ENCODE measurements at regions not wholly inside any gene's neighbourhood (a gene's known extent, or its start where the extent isn't known, plus 50 kb on each side); places are given as distances from the start of the nearest gene placed in this dataset.
"Not testable (repeated sequence)": the region's sequence is repeated elsewhere in the genome, so short reads cannot be mapped to it uniquely, and the experiment has no call there.

DNA sequence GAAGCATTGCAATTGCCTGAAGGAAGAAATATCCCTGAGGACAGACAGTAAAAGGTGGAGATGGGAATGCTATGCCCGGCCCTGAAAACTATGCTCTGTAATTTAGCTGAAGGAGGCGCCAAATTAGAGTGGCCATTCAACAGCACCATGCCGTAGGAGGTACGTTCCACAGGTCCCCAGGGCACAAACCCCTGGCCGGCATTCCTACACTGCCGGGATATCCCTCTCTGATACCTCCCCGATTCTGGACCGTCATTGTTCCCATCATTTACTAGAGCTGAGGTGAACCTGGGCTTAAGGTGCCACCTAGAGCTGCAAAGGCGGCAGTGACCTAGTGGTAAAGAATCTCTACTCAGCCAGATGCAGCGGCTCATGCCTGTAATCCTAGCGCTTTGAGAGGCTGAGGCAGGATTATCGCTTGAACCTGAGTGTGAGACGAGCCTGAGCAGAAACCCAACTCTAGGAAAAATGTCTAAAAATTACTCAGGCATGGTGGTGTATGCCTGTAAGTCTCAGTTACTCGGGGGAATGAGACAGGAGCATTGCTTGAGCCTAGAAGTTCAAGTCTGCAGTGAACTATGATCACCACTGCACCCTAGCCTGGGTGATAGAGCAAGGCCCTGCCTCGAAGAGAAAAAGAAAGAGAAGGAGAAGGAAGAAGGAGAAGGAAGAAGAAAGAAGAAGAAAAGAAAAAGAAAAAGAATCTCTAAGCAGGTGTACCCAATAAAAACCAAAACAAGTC, 53.0 kb upstream of the TNKS2 start:
- ATAC-seq (ENCODE audit: low read depth in 2 of 2) = no peak
- no peak overlapping the region for H3K4me3 Mint-ChIP-seq
- H3K27ac Mint-ChIP-seq = peak overlapping the region in 2 of 6 donors; percentile 48 to 86
- H3K4me1 Mint-ChIP-seq = no peaks in the 10 kb centered on the region
- H3K9me3 Mint-ChIP-seq = peaks cover 0 to 12% (median 4%) of the 10 kb centered on the region in 7 donors
- DNase-seq = no peak
- peaks cover 23 to 53% (median 48%) of the 10 kb centered on the region in 3 donors for H3K27me3 Mint-ChIP-seq
- peaks cover 3 to 14% of the 10 kb centered on the region in 2 donors for H3K36me3 Mint-ChIP-seq

- peaks cover 0 to 12% (median 5%) of the 10 kb centered on the region in 7 donors for H3K9me3 Mint-ChIP-seq
- H3K4me3 Mint-ChIP-seq = no peak overlapping the region
- no peak overlapping the region for H3K27ac Mint-ChIP-seq
- ATAC-seq (ENCODE audit: low read depth in 2 of 2) = no peak
- peaks cover 3 to 14% of the 10 kb centered on the region in 2 donors for H3K36me3 Mint-ChIP-seq
- DNase-seq = no peak
- peaks cover 36 to 71% (median 65%) of the 10 kb centered on the region in 3 donors for H3K27me3 Mint-ChIP-seq
- H3K4me1 Mint-ChIP-seq = no peaks in the 10 kb centered on the region
Measured at GRCh38 chr10:91743465-91743864, 54.8 kb upstream of the TNKS2 start.

DNA sequence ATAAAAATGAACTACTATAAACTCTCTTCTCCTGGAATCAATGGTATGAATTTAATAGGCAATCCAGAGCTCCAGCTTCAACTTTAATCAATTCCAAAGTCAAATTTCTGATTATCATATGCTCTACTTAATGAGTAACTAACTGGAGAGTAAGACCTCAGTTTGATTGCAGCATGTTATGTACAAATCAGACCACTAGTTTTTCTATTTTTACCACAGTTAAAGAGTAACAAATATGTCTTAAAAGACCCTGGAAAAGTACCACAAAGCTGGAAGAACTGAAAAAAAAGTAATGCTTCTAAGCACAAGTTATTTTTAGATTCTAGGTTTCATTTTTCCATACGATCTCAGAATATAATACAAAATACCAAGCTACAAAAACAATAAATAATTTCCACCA, 56.0 kb upstream of the TNKS2 start:
- Mint-ChIP-seq H3K27me3 (peaks cover 49 to 83% (median 78%) of the 10 kb centered on the region in 3 donors), H3K4me3 (no peak overlapping the region), H3K27ac (no peak overlapping the region), H3K9me3 (peaks cover 0 to 12% (median 5%) of the 10 kb centered on the region in 7 donors), H3K4me1 (no peaks in the 10 kb centered on the region), H3K36me3 (peaks cover 3 to 14% of the 10 kb centered on the region in 2 donors)
- ATAC-seq (ENCODE audit: low read depth in 2 of 2) = no peak
- DNase-seq = no peak

- H3K36me3 Mint-ChIP-seq = peaks cover 3 to 12% of the 10 kb centered on the region in 2 donors
- peaks cover 0 to 11% (median 4%) of the 10 kb centered on the region in 7 donors for H3K9me3 Mint-ChIP-seq
- H3K4me3 Mint-ChIP-seq = no peak overlapping the region
- no peak for DNase-seq
- H3K4me1 Mint-ChIP-seq = no peaks in the 10 kb centered on the region
- H3K27me3 Mint-ChIP-seq = peaks cover 53 to 89% (median 85%) of the 10 kb centered on the region in 3 donors
- no peak for ATAC-seq (ENCODE audit: low read depth in 2 of 2)
- H3K27ac Mint-ChIP-seq = no peak overlapping the region
Measured at GRCh38 chr10:91741356-91741755, 56.9 kb upstream of the TNKS2 start.

DNA sequence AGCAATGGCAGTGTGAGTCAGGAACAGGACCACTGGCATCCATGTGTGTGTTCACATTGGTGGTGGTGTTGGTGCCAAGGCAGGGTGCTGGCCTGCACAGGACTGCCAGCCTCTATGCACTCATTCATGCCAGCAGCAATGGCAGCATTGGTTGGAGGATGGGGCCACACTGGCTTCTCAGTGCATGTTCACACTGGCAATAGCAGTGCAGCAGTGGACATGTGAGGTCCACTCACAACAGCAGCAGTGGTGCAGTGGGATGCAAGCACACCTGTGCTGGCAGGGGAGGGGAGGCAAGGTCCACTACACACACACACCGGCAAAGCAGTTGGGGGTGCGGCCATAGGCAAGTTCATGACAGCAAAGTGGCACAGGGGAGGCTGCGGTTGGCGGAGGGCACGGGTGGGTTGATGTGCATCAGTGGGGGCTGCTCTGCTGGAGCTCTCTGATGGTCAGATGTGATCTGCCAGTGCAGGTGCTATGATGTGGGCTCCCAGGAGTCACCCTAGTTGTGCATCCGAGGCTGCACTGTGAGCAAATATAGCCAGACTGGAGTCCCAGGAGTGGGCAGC, 57.8 kb upstream of the TNKS2 start:
- H3K4me1 Mint-ChIP-seq = no peaks in the 10 kb centered on the region
- peaks cover 2 to 3% of the 10 kb centered on the region in 2 donors for H3K36me3 Mint-ChIP-seq
- ATAC-seq (ENCODE audit: low read depth in 2 of 2) = no peak
- H3K27ac Mint-ChIP-seq = no peak overlapping the region
- no peak overlapping the region for H3K4me3 Mint-ChIP-seq
- H3K27me3 Mint-ChIP-seq = peaks cover 45 to 89% (median 85%) of the 10 kb centered on the region in 3 donors
- peaks cover 0 to 6% (median 2%) of the 10 kb centered on the region in 7 donors for H3K9me3 Mint-ChIP-seq
- no peak for DNase-seq

- not testable (repeated sequence) for H3K27ac Mint-ChIP-seq; DNase-seq; H3K4me3 Mint-ChIP-seq; ATAC-seq (ENCODE audit: low read depth in 2 of 2); H3K4me1 Mint-ChIP-seq; H3K36me3 Mint-ChIP-seq
- H3K27me3 Mint-ChIP-seq = peaks cover 7 to 52% (median 23%) of the 10 kb centered on the region in 3 donors
- H3K9me3 Mint-ChIP-seq = peaks cover 4 to 30% (median 14%) of the 10 kb centered on the region in 7 donors
Measured at GRCh38 chr10:91732265-91732664, 66.0 kb upstream of the TNKS2 start.

DNA sequence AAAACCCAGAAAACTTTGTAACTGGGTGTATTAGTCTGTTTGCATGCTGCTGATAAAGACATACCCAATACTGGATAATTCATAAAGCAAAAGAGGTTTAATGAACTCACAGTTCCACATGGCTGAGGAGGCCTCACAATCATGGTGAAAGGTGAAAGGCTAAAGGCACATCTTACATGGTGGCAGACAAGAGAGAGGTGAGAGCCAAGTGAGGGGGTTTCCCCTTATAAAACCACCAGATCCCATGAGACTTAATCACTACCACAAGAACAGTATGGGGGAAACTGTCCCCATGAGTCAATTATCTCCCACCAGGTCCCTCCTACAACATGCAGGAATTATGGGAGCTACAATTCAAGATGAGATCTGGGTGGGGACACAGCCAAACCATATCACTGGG, 68.9 kb upstream of the TNKS2 start:
- H3K4me3 Mint-ChIP-seq; ATAC-seq (ENCODE audit: low read depth in 2 of 2); H3K36me3 Mint-ChIP-seq; H3K27ac Mint-ChIP-seq; DNase-seq; H3K4me1 Mint-ChIP-seq: not testable (repeated sequence)
- H3K27me3 Mint-ChIP-seq = peaks cover 0 to 23% (median 6%) of the 10 kb centered on the region in 3 donors
- peaks cover 4 to 30% (median 14%) of the 10 kb centered on the region in 7 donors for H3K9me3 Mint-ChIP-seq

DNA sequence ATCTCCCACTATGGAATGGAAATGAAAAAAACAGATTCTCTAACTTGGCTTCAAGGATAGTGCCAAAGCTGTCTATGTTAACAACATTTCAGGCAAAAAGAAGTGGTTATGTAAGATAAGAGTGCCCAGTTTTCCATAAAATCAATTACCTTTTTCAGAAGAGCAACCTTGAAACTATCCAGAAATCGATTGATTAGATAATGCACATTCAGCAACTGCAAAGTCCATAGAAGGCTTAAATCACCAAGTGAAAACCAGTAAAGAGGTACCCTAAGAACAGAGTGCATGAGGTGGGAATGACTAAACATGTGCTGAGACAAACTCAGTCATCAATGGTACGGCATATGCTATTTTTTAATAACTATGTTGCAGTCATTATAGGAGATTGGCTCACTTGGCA, 71.9 kb upstream of the TNKS2 start:
- Mint-ChIP-seq H3K9me3 (peaks cover 3 to 30% (median 10%) of the 10 kb centered on the region in 7 donors), H3K4me1 (no peaks in the 10 kb centered on the region), H3K27ac (no peak overlapping the region), H3K27me3 (peaks cover 0 to 7% (median 6%) of the 10 kb centered on the region in 3 donors), H3K4me3 (no peak overlapping the region), H3K36me3 (no peaks in the 10 kb centered on the region)
- ATAC-seq (ENCODE audit: low read depth in 2 of 2) (no peak), DNase-seq (no peak)

DNA sequence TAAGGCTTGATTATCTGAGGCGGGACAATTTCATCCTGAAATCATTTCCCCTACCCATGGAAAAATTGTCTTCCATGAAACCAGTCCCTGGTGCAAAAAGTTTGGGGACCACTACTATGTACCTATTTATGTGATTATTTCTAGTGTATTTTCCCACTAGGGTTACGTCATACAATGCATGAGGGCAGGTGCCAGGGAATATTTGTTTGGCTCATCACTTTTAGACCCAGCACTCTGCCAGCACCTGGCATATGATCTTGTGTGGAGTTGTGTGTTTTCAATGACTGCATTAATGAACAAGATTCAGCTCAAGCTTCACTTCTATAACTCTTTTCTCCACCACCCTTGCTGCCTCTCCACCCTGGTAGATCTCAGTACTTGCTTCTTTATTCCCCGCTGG, 73.3 kb upstream of the TNKS2 start:
- H3K27me3 Mint-ChIP-seq = peaks cover 0 to 12% (median 6%) of the 10 kb centered on the region in 3 donors
- no peak for ATAC-seq (ENCODE audit: low read depth in 2 of 2)

DNA sequence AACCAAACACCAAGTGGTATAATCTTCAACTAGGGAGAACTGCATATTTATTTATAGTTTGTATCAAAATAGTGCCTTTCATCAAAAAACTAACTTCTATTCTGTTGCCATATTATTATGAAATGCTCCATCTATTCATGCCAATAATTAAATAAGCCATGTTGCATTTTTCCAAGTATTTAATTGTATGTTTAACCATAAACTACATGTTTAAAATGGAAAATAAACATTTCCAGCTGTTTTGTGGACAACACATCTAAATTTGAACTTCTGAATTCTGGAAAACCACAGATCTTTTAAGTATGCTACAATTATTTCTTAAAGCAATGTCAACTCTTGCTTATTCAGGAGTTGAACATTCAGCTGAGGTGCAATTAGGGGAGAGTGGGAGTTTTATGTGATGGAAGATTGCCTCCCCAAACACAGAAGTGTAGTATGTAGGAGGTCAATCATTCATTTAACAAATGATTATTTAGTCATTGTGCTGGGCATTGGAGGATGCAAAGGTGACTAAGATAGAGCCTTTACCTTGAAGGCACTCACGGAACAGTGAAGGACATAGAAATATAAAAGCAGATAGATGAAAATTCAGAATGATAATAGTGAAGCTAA, 80.7 kb upstream of the PPP1R3C start:
- Mint-ChIP-seq H3K36me3 (no peaks in the 10 kb centered on the region), H3K9me3 (peaks cover 0 to 6% (median 2%) of the 10 kb centered on the region in 7 donors), H3K27me3 (peaks cover 13 to 29% (median 27%) of the 10 kb centered on the region in 3 donors), H3K27ac (no peak overlapping the region), H3K4me1 (peaks cover 0 to 5% (median 0%) of the 10 kb centered on the region in 3 donors), H3K4me3 (no peak overlapping the region)
- ATAC-seq (ENCODE audit: low read depth in 2 of 2) (no peak), DNase-seq (no peak)

More for the DNA sequence above, 73.3 kb upstream of the TNKS2 start:
- H3K36me3 Mint-ChIP-seq = no peaks in the 10 kb centered on the region
- no peak for DNase-seq
- no peak overlapping the region for H3K4me3 Mint-ChIP-seq
- H3K9me3 Mint-ChIP-seq = peaks cover 3 to 23% (median 10%) of the 10 kb centered on the region in 7 donors
- no peak overlapping the region for H3K27ac Mint-ChIP-seq
- no peaks in the 10 kb centered on the region for H3K4me1 Mint-ChIP-seq

- peak overlapping the region in 2 of 8 donors; percentile 13 to 36 for H3K4me3 Mint-ChIP-seq
- no peaks in the 10 kb centered on the region for H3K36me3 Mint-ChIP-seq
- H3K27ac Mint-ChIP-seq = peak overlapping the region in 1 of 6 donors; percentile 16
- H3K9me3 Mint-ChIP-seq = peaks cover 0 to 6% (median 2%) of the 10 kb centered on the region in 7 donors
- H3K27me3 Mint-ChIP-seq = peaks cover 16 to 28% (median 18%) of the 10 kb centered on the region in 3 donors
- H3K4me1 Mint-ChIP-seq = peaks cover 0 to 5% (median 0%) of the 10 kb centered on the region in 3 donors
- ATAC-seq (ENCODE audit: low read depth in 2 of 2) = no peak
- DNase-seq = no peak
Measured at GRCh38 chr10:91711885-91712680, 79.2 kb upstream of the PPP1R3C start.

DNA sequence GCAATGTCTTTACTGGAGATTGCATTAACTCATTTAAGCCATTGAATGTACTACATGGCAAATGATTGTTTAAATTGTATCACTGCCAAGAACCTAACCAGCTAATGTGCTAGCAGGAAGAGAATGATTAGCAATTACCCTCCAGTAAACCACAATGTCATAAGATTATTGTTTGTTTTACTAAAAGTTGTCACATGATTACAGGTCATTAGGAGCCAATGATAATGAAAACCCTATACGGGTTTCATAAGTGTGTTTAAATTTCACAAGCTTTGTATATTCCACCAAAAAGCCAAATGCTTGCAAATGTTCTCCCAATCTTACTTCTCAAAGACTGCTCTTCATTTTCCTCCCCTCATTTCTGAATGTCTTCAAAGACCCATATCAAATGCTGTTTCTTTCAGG, 76.5 kb upstream of the PPP1R3C start:
- H3K27ac Mint-ChIP-seq = no peak overlapping the region
- DNase-seq (no peak), ATAC-seq (ENCODE audit: low read depth in 2 of 2) (no peak)
- H3K9me3 Mint-ChIP-seq = peaks cover 0 to 5% (median 0%) of the 10 kb centered on the region in 7 donors
- peaks cover 10 to 34% (median 26%) of the 10 kb centered on the region in 3 donors for H3K27me3 Mint-ChIP-seq
- no peaks in the 10 kb centered on the region for H3K36me3 Mint-ChIP-seq
- no peak overlapping the region for H3K4me3 Mint-ChIP-seq
- H3K4me1 Mint-ChIP-seq = peaks cover 0 to 5% (median 0%) of the 10 kb centered on the region in 3 donors
